Mesendoderm (in vitro differentiated cells): ENCODE measurements at regions not wholly inside any gene's neighbourhood (a gene's known extent, or its start where the extent isn't known, plus 50 kb on each side); places are given as distances from the start of the nearest gene placed in this dataset.

ENCODE experiments used
- DNase-seq: peaks from one replicate; pipeline ENCODE4 v3.0.0; 2013
- H2AK5ac ChIP-seq: 2 replicates; pipeline ENCODE4 v1.6.1; 2013; ENCODE audit warnings: low read length, inconsistent platforms
- H2BK120ac ChIP-seq: 2 replicates; pipeline ENCODE4 v1.6.1; 2013; ENCODE audit warnings: low read depth, mild to moderate bottlenecking, low read length, moderate library complexity, mixed read lengths
- H2BK15ac ChIP-seq: replicated peaks from 2 replicates; pipeline ENCODE4 v1.6.1; 2013; ENCODE audit warnings: low read depth, mild to moderate bottlenecking, moderate library complexity
- H2BK5ac ChIP-seq: 2 replicates; pipeline ENCODE4 v1.6.1; 2013; ENCODE audit warnings: low read length, inconsistent platforms
- H3K18ac ChIP-seq: 2 replicates; pipeline ENCODE4 v1.6.1; 2013; ENCODE audit warnings: mild to moderate bottlenecking, low read length, mixed read lengths
- H3K23ac ChIP-seq: one replicate; pipeline ENCODE4 v1.6.1; 2013; ENCODE audit warnings: low read length
- H3K27ac ChIP-seq: 2 replicates; pipeline ENCODE4 v1.5.1; 2013; ENCODE audit warnings: low read depth, mild to moderate bottlenecking, inconsistent platforms, low read length, moderate library complexity
- H3K27me3 ChIP-seq: 2 replicates; pipeline ENCODE4 v1.6.1; 2013; ENCODE audit warnings: low read length, control low read depth, mild to moderate bottlenecking, inconsistent platforms; ENCODE audit not compliant: insufficient read depth, poor library complexity
- H3K36me3 ChIP-seq: 2 replicates; pipeline ENCODE4 v1.6.1; 2013; ENCODE audit warnings: low read length, inconsistent platforms; ENCODE audit not compliant: control insufficient read depth, insufficient read depth
- H3K4ac ChIP-seq: one replicate; pipeline ENCODE4 v1.6.1; 2013; ENCODE audit warnings: low read depth, mild to moderate bottlenecking, low read length, moderate library complexity
- H3K4me1 ChIP-seq: 2 replicates; pipeline ENCODE4 v1.6.1; 2013; ENCODE audit warnings: low read depth, low read length, inconsistent platforms; ENCODE audit not compliant: control insufficient read depth
- H3K4me2 ChIP-seq: 2 replicates; pipeline ENCODE4 v1.6.1; 2013; ENCODE audit warnings: low read length
- H3K4me3 ChIP-seq: 2 replicates; pipeline ENCODE4 v1.5.1; 2013; ENCODE audit warnings: mild to moderate bottlenecking, low read length
- H3K56ac ChIP-seq: one replicate; pipeline ENCODE4 v1.6.1; 2013; ENCODE audit warnings: low read length
- H3K79me1 ChIP-seq: 2 replicates; pipeline ENCODE4 v1.6.1; 2013; ENCODE audit warnings: low read length, inconsistent platforms
- H3K79me2 ChIP-seq: 2 replicates; pipeline ENCODE4 v1.6.1; 2013; ENCODE audit warnings: mild to moderate bottlenecking, low read length; ENCODE audit not compliant: control insufficient read depth, insufficient read depth
- H3K9ac ChIP-seq: 2 replicates; pipeline ENCODE4 v1.6.1; 2013; ENCODE audit warnings: low read length, inconsistent platforms
- H4K5ac ChIP-seq: one replicate; pipeline ENCODE4 v1.6.1; 2013; ENCODE audit warnings: low read length
- H4K8ac ChIP-seq: one replicate; pipeline ENCODE4 v1.6.1; 2013; ENCODE audit warnings: low read depth, mild to moderate bottlenecking, control low read depth, low read length, moderate library complexity
- WGBS: extraction: QIAGEN DNeasy Blood & Tissue Kit; methylation state at CpG from one replicate; pipeline ENCODE4 v1.1.7; 2013; ENCODE audit warnings: low lambda C conversion rate, missing lambda C conversion rate; ENCODE audit not compliant: insufficient coverage; ENCODE audit errors: extremely low coverage; 5-methylcytosine and 5-hydroxymethylcytosine counted together

GRCh38 chr13:36493046-36493445, 60.8 kb downstream of the CCNA1 start:
- H2AK5ac ChIP-seq, result no peak overlapping the region
- no peak overlapping the region for H3K9ac ChIP-seq
- no peaks in the 10 kb centered on the region for H3K27me3 ChIP-seq
- no peak for DNase-seq
- H2BK5ac ChIP-seq, result no peak overlapping the region
- H3K79me2 ChIP-seq, result no peaks in the 10 kb centered on the region
- no peak overlapping the region for H3K4me2 ChIP-seq
- H3K4ac ChIP-seq, result no peak overlapping the region
- H3K4me3 ChIP-seq, result no peak overlapping the region
- H3K18ac ChIP-seq, result no peak overlapping the region
- WGBS, result no CpG with 5 or more reads among the region's 1 CpG
- no peak overlapping the region for H3K23ac ChIP-seq
- H3K4me1 ChIP-seq, result peaks cover 3% of the 10 kb centered on the region
- no peak overlapping the region for H3K27ac ChIP-seq
- H4K8ac ChIP-seq, result no peak overlapping the region
- no peak overlapping the region for H3K56ac ChIP-seq
- H3K36me3 ChIP-seq, result no peaks in the 10 kb centered on the region
- H4K5ac ChIP-seq, result no peak overlapping the region
- no peak overlapping the region for H2BK120ac ChIP-seq
- H3K79me1 ChIP-seq, result no peaks in the 10 kb centered on the region
- H2BK15ac ChIP-seq, result no peak overlapping the region

DNA sequence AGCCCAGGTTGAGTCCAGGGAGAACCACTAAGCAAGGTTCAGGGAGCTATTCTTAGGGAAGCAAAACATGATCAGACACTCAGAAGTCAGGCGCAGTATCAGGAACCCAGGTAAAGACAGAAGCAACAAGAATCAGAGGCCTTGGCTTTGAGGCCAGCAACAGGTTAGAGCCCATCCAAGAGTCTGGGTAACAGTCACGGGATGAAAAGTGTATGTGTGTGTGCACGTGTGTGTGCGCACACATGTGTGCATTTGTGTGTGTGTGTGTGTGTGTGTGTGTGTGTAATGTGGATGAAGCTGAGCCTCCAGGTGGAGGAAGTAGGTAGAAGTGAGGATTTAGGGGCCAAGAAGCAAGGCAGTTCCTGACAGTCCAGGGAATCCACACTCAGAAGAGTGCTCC, 63.1 kb downstream of the CCNA1 start:
- no peak overlapping the region for H2BK5ac ChIP-seq
- no peaks in the 10 kb centered on the region for H3K36me3 ChIP-seq
- WGBS, result no CpG with 5 or more reads among the region's 4 CpGs
- H2BK120ac ChIP-seq, result no peak overlapping the region
- H3K56ac ChIP-seq, result no peak overlapping the region
- no peak overlapping the region for H3K4me2 ChIP-seq
- no peaks in the 10 kb centered on the region for H3K79me2 ChIP-seq
- H3K79me1 ChIP-seq, result no peaks in the 10 kb centered on the region
- no peak overlapping the region for H3K4me3 ChIP-seq
- peaks cover 3% of the 10 kb centered on the region for H3K4me1 ChIP-seq
- H3K27me3 ChIP-seq, result no peaks in the 10 kb centered on the region
- no peak overlapping the region for H3K18ac ChIP-seq
- H2AK5ac ChIP-seq, result no peak overlapping the region
- H3K27ac ChIP-seq, result no peak overlapping the region
- DNase-seq, result no peak
- no peak overlapping the region for H4K5ac ChIP-seq
- no peak overlapping the region for H3K9ac ChIP-seq
- H4K8ac ChIP-seq, result no peak overlapping the region
- no peak overlapping the region for H3K23ac ChIP-seq
- no peak overlapping the region for H2BK15ac ChIP-seq
- H3K4ac ChIP-seq, result no peak overlapping the region

DNA sequence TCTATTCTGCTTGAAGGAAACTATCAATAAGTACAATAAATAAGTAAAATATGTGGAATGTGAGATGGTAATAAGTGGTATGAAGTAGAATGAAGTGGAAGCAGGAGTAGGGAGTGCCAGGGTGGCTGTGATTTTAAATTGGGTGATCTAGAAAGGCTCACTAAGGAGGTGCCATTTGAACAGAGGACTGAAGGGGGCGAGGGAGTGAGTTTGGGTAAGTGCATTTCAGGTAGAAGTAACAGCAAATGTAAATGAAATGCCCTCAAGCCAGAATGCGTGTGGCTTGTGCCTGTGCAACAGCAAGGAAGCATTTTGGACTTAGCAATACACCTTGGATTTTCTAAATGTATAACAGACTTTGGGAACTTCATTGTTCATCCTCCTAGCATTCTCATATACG, 77.1 kb downstream of the CCNA1 start:
- no peak overlapping the region for H3K18ac ChIP-seq
- H3K27ac ChIP-seq, result no peak overlapping the region
- no peak overlapping the region for H4K8ac ChIP-seq
- H3K79me2 ChIP-seq, result no peaks in the 10 kb centered on the region
- H3K27me3 ChIP-seq, result no peaks in the 10 kb centered on the region
- no peak overlapping the region for H3K4me2 ChIP-seq
- H3K4me3 ChIP-seq, result no peak overlapping the region
- no peak overlapping the region for H3K56ac ChIP-seq
- H3K36me3 ChIP-seq, result no peaks in the 10 kb centered on the region
- peak; percentile 49 for DNase-seq
- H3K4me1 ChIP-seq, result no peaks in the 10 kb centered on the region
- H2AK5ac ChIP-seq, result no peak overlapping the region
- no peak overlapping the region for H2BK15ac ChIP-seq
- no peaks in the 10 kb centered on the region for H3K79me1 ChIP-seq
- no peak overlapping the region for H3K9ac ChIP-seq
- no peak overlapping the region for H3K4ac ChIP-seq
- H4K5ac ChIP-seq, result no peak overlapping the region
- H2BK5ac ChIP-seq, result no peak overlapping the region
- no peak overlapping the region for H2BK120ac ChIP-seq
- no peak overlapping the region for H3K23ac ChIP-seq
- no CpG with 5 or more reads among the region's 3 CpGs for WGBS

- no peak overlapping the region for H3K4me2 ChIP-seq
- no peaks in the 10 kb centered on the region for H3K79me2 ChIP-seq
- no peak overlapping the region for H2BK120ac ChIP-seq
- no peak overlapping the region for H2BK15ac ChIP-seq
- H3K27me3 ChIP-seq, result no peaks in the 10 kb centered on the region
- no peak for DNase-seq
- H3K4ac ChIP-seq, result no peak overlapping the region
- H3K56ac ChIP-seq, result no peak overlapping the region
- H3K79me1 ChIP-seq, result no peaks in the 10 kb centered on the region
- no peak overlapping the region for H3K4me3 ChIP-seq
- no peak overlapping the region for H4K8ac ChIP-seq
- no CpG with 5 or more reads among the region's 5 CpGs for WGBS
- no peak overlapping the region for H3K23ac ChIP-seq
- no peak overlapping the region for H2AK5ac ChIP-seq
- H2BK5ac ChIP-seq, result no peak overlapping the region
- no peak overlapping the region for H3K9ac ChIP-seq
- no peak overlapping the region for H3K27ac ChIP-seq
- no peaks in the 10 kb centered on the region for H3K36me3 ChIP-seq
- no peak overlapping the region for H4K5ac ChIP-seq
- H3K18ac ChIP-seq, result no peak overlapping the region
- H3K4me1 ChIP-seq, result no peaks in the 10 kb centered on the region
Measured at GRCh38 chr13:36512771-36513170, 80.5 kb downstream of the CCNA1 start.

GRCh38 chr13:36513266-36513665, 81.0 kb downstream of the CCNA1 start:
- H3K36me3 ChIP-seq, result no peaks in the 10 kb centered on the region
- no peak overlapping the region for H2BK5ac ChIP-seq
- no peaks in the 10 kb centered on the region for H3K79me2 ChIP-seq
- no peak overlapping the region for H4K8ac ChIP-seq
- H3K18ac ChIP-seq, result no peak overlapping the region
- no peak overlapping the region for H3K4ac ChIP-seq
- H2BK120ac ChIP-seq, result no peak overlapping the region
- H3K4me3 ChIP-seq, result no peak overlapping the region
- H3K56ac ChIP-seq, result no peak overlapping the region
- no peak overlapping the region for H2BK15ac ChIP-seq
- no peak overlapping the region for H3K27ac ChIP-seq
- no peaks in the 10 kb centered on the region for H3K4me1 ChIP-seq
- H3K27me3 ChIP-seq, result no peaks in the 10 kb centered on the region
- WGBS, result no CpG with 5 or more reads among the region's 1 CpG
- H3K23ac ChIP-seq, result no peak overlapping the region
- H3K9ac ChIP-seq, result no peak overlapping the region
- no peak for DNase-seq
- no peak overlapping the region for H3K4me2 ChIP-seq
- H4K5ac ChIP-seq, result no peak overlapping the region
- H3K79me1 ChIP-seq, result no peaks in the 10 kb centered on the region
- no peak overlapping the region for H2AK5ac ChIP-seq

DNA sequence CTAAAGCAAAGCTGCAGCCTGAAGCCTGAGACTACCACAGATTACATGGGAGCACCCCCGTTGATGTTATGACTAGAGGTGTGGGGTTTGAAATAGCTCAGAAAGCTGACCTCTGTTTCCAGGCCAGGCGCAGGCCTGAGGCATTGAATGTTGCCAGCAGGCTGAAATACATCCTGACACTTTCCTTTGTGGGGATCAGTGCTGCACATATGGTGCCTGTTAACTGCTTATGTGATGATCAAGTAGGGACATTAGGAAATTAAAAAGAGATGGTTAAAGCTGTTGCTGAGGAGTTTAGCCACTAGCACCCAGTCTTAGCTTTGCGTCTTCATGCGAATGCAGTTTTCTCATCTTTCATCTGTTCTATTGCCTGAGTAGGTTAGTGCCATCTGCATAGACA, 83.2 kb downstream of the CCNA1 start:
- no CpG with 5 or more reads among the region's 4 CpGs for WGBS
- H3K4ac ChIP-seq, result no peak overlapping the region

More for the DNA sequence above, 83.2 kb downstream of the CCNA1 start:
- Histone ChIP-seq H3K27ac (no peak overlapping the region), H3K56ac (no peak overlapping the region), H3K36me3 (no peaks in the 10 kb centered on the region), H2AK5ac (no peak overlapping the region), H3K27me3 (no peaks in the 10 kb centered on the region), H3K4me1 (peaks cover 1% of the 10 kb centered on the region), H2BK120ac (no peak overlapping the region), H3K23ac (no peak overlapping the region), H3K79me1 (no peaks in the 10 kb centered on the region), H2BK5ac (no peak overlapping the region), H4K8ac (no peak overlapping the region), H3K18ac (no peak overlapping the region), H3K9ac (no peak overlapping the region), H3K4me3 (no peak overlapping the region), H3K79me2 (no peaks in the 10 kb centered on the region), H2BK15ac (no peak overlapping the region), H3K4me2 (no peak overlapping the region), H4K5ac (no peak overlapping the region)
- DNase-seq, result no peak
